ENCODE measurements at regions not wholly inside any gene's neighbourhood (a gene's known extent, or its start where the extent isn't known, plus 50 kb on each side); places are given as distances from the start of the nearest gene placed in this dataset.

GRCh38 chr1:239998312-239998649 is 93.4 kb upstream of the FMN2 start:
- Histone ChIP-seq H3K27ac (no peak overlapping the region), H2AFZ (peak overlapping the region; percentile 90), H3K4me3 (peak overlapping the region; percentile 21), H3K4me1 (ENCODE audit: insufficient read depth) (no peaks in the 10 kb centered on the region), H3K9me3 (ENCODE audit: low read depth) (no peaks in the 10 kb centered on the region), H3K4me2 (peak overlapping the region; percentile 96), H4K20me1 (ENCODE audit: insufficient read depth, poor library complexity, severe bottlenecking) (no peaks in the 10 kb centered on the region), H3K27me3 (peaks cover 57% of the 10 kb centered on the region), H3K9me2 (replicated peaks; ENCODE audit: insufficient read depth) (no peaks in the 10 kb centered on the region), H3K79me2 (no peaks in the 10 kb centered on the region), H3K36me3 (replicated peaks; ENCODE audit: insufficient read depth, low read depth) (no peaks in the 10 kb centered on the region)
- DNase-seq (ENCODE audit: low spot score), result no peak
- 42% methylated on average over 3 of the region's 3 CpGs for WGBS (ENCODE audit: low lambda C conversion rate, missing lambda C conversion rate)
- peak; percentile 55 for TF ChIP-seq EZH2 (IDR thresholded peaks at IDR 0.05; ENCODE audit: borderline replicate concordance)
- TF ChIP-seq CTCF (IDR thresholded peaks at IDR 0.05; ENCODE audit: poor library complexity), result no peak
- TF ChIP-seq EZH2phosphoT487 (IDR thresholded peaks at IDR 0.05; ENCODE audit: low read depth, severe bottlenecking, unreplicated experiment), result no peak

GRCh38 chr1:239999170-239999569 is 92.5 kb upstream of the FMN2 start:
- no peaks in the 10 kb centered on the region for H3K4me1 ChIP-seq (ENCODE audit: insufficient read depth)
- no peak overlapping the region for H2AFZ ChIP-seq
- H3K9me3 ChIP-seq (ENCODE audit: low read depth), result no peaks in the 10 kb centered on the region
- H3K36me3 ChIP-seq (replicated peaks; ENCODE audit: insufficient read depth, low read depth), result no peaks in the 10 kb centered on the region
- no peak overlapping the region for H3K4me3 ChIP-seq
- WGBS (ENCODE audit: low lambda C conversion rate, missing lambda C conversion rate), result 60% methylated on average over 2 of the region's 2 CpGs
- no peaks in the 10 kb centered on the region for H3K79me2 ChIP-seq
- no peak overlapping the region for H3K27ac ChIP-seq
- H3K27me3 ChIP-seq, result peaks cover 54% of the 10 kb centered on the region
- no peak for DNase-seq (ENCODE audit: low spot score)
- H3K9me2 ChIP-seq (replicated peaks; ENCODE audit: insufficient read depth), result no peaks in the 10 kb centered on the region
- H4K20me1 ChIP-seq (ENCODE audit: insufficient read depth, poor library complexity, severe bottlenecking), result no peaks in the 10 kb centered on the region
- no peak overlapping the region for H3K4me2 ChIP-seq
- TF ChIP-seq CTCF (IDR thresholded peaks at IDR 0.05; ENCODE audit: poor library complexity), result no peak
- no peak for TF ChIP-seq EZH2 (IDR thresholded peaks at IDR 0.05; ENCODE audit: borderline replicate concordance)
- no peak for TF ChIP-seq EZH2phosphoT487 (IDR thresholded peaks at IDR 0.05; ENCODE audit: low read depth, severe bottlenecking, unreplicated experiment)

- no peaks in the 10 kb centered on the region for H3K9me3 ChIP-seq (ENCODE audit: low read depth)
- H3K36me3 ChIP-seq (replicated peaks; ENCODE audit: insufficient read depth, low read depth), result no peaks in the 10 kb centered on the region
- H3K4me2 ChIP-seq, result no peak overlapping the region
- no peaks in the 10 kb centered on the region for H3K4me1 ChIP-seq (ENCODE audit: insufficient read depth)
- no peak overlapping the region for H3K4me3 ChIP-seq
- WGBS (ENCODE audit: low lambda C conversion rate, missing lambda C conversion rate), result 81% methylated on average over 4 of the region's 4 CpGs
- H3K9me2 ChIP-seq (replicated peaks; ENCODE audit: insufficient read depth), result no peaks in the 10 kb centered on the region
- TF ChIP-seq EZH2phosphoT487 (IDR thresholded peaks at IDR 0.05; ENCODE audit: low read depth, severe bottlenecking, unreplicated experiment) (no peak), CTCF (IDR thresholded peaks at IDR 0.05; ENCODE audit: poor library complexity) (no peak), EZH2 (IDR thresholded peaks at IDR 0.05; ENCODE audit: borderline replicate concordance) (no peak)
- no peak overlapping the region for H2AFZ ChIP-seq
- H3K27me3 ChIP-seq, result peaks cover 44% of the 10 kb centered on the region
- no peaks in the 10 kb centered on the region for H4K20me1 ChIP-seq (ENCODE audit: insufficient read depth, poor library complexity, severe bottlenecking)
- no peaks in the 10 kb centered on the region for H3K79me2 ChIP-seq
- H3K27ac ChIP-seq, result no peak overlapping the region
- DNase-seq (ENCODE audit: low spot score), result no peak
Measured at GRCh38 chr1:240000634-240001033, 91.0 kb upstream of the FMN2 start.

- H3K36me3 ChIP-seq (replicated peaks; ENCODE audit: insufficient read depth, low read depth), result no peaks in the 10 kb centered on the region
- no peak overlapping the region for H3K27ac ChIP-seq
- H4K20me1 ChIP-seq (ENCODE audit: insufficient read depth, poor library complexity, severe bottlenecking), result no peaks in the 10 kb centered on the region
- WGBS (ENCODE audit: low lambda C conversion rate, missing lambda C conversion rate), result 67% methylated on average over 7 of the region's 7 CpGs
- H3K4me3 ChIP-seq, result no peak overlapping the region
- no peaks in the 10 kb centered on the region for H3K79me2 ChIP-seq
- H3K4me1 ChIP-seq (ENCODE audit: insufficient read depth), result no peaks in the 10 kb centered on the region
- no peak overlapping the region for H2AFZ ChIP-seq
- no peaks in the 10 kb centered on the region for H3K9me3 ChIP-seq (ENCODE audit: low read depth)
- H3K27me3 ChIP-seq, result peaks cover 38% of the 10 kb centered on the region
- DNase-seq (ENCODE audit: low spot score), result no peak
- TF ChIP-seq CTCF (IDR thresholded peaks at IDR 0.05; ENCODE audit: poor library complexity), result no peak
- no peak for TF ChIP-seq EZH2phosphoT487 (IDR thresholded peaks at IDR 0.05; ENCODE audit: low read depth, severe bottlenecking, unreplicated experiment)
- TF ChIP-seq EZH2 (IDR thresholded peaks at IDR 0.05; ENCODE audit: borderline replicate concordance), result no peak
- H3K4me2 ChIP-seq, result no peak overlapping the region
- H3K9me2 ChIP-seq (replicated peaks; ENCODE audit: insufficient read depth), result no peaks in the 10 kb centered on the region
Measured at GRCh38 chr1:240001177-240001740, 90.4 kb upstream of the FMN2 start.

Data from hepatocyte (in vitro differentiated cells).